ENCODE measurements at regions not wholly inside any gene's neighbourhood (a gene's known extent, or its start where the extent isn't known, plus 50 kb on each side); places are given as distances from the start of the nearest gene placed in this dataset.

- H2BK5ac ChIP-seq (ENCODE audit: low read depth, low read length, poor library complexity, severe bottlenecking) = no peak overlapping the region
- H3K4me3 ChIP-seq (ENCODE audit: insufficient read depth, low read depth, low read length) = no peak overlapping the region
- no peak overlapping the region for H3K27ac ChIP-seq (ENCODE audit: insufficient read depth, low read length)
- intact Hi-C loops (cut with micrococcal nuclease) (no loop called here), dilution Hi-C loops (cut with HindIII; ENCODE audit: low sequenced_read_pairs, unreplicated experiment) (no loop called here), in situ Hi-C loops (cut with MboI; ENCODE audit: low sequenced_read_pairs) (no loop called here)
- H2AK5ac ChIP-seq (ENCODE audit: low read depth, low read length) = no peak overlapping the region
- no peak overlapping the region for H4K8ac ChIP-seq (ENCODE audit: low read depth in 2 of 2, low read length in 2 of 2)
- H3K4me1 ChIP-seq (ENCODE audit: control insufficient read depth, insufficient read depth, low read length) = peaks cover under 1% of the 10 kb centered on the region
- no peak overlapping the region for H3K9ac ChIP-seq (ENCODE audit: low read depth, low read length)
- ChIA-PET CTCF (no interaction called here), POLR2A (ENCODE audit: unreplicated experiment) (no interaction called here)
- H4K5ac ChIP-seq (ENCODE audit: low read depth, low read length) = no peak overlapping the region
- no peak overlapping the region for H3K4ac ChIP-seq (ENCODE audit: low read depth, low read length)
- no peak for DNase-seq
- no peaks in the 10 kb centered on the region for H3K9me3 ChIP-seq (ENCODE audit: control insufficient read depth, insufficient read depth, low read length)
- H3K36me3 ChIP-seq (ENCODE audit: control insufficient read depth, insufficient read depth, low read length) = no peaks in the 10 kb centered on the region
- no peak overlapping the region for H2BK120ac ChIP-seq (ENCODE audit: low read depth, low read length)
- H3K18ac ChIP-seq (ENCODE audit: low read depth, low read length) = no peak overlapping the region
- H3K56ac ChIP-seq (ENCODE audit: extremely low read depth, insufficient read depth, low read length) = no peak overlapping the region
- H3K4me2 ChIP-seq (ENCODE audit: low read depth, low read length) = no peak overlapping the region
- no peaks in the 10 kb centered on the region for H4K20me1 ChIP-seq (ENCODE audit: insufficient read depth, low read length)
- no CpG with 5 or more reads among the region's 2 CpGs for WGBS, 2 experiments (ENCODE audit: extremely low coverage in 2 of 2, insufficient read length in 1 of 2)
- H3K14ac ChIP-seq (replicated peaks; ENCODE audit: low read depth, low read length) = no peak overlapping the region
- no TSS peak for BruUV-seq (replicated peaks)
- no peak for ATAC-seq (ENCODE audit: low read depth)
- H3K27me3 ChIP-seq (ENCODE audit: control insufficient read depth, insufficient read depth, low read length) = peaks cover 2% of the 10 kb centered on the region; the same call in 1 of the 2 replicates
- no peak overlapping the region for H3K23ac ChIP-seq (ENCODE audit: low read depth, low read length)
- TF ChIP-seq POLR2A (IDR thresholded peaks at IDR 0.05; ENCODE audit: low read depth, low read length) = no peak
- TF ChIP-seq ELK1 (IDR thresholded peaks at IDR 0.05; ENCODE audit: borderline replicate concordance, low read depth, low read length) = no peak
- no peak for TF ChIP-seq MXI1 (IDR thresholded peaks at IDR 0.05; ENCODE audit: borderline replicate concordance, low read depth, low read length)
- TF ChIP-seq RAD21 (IDR thresholded peaks at IDR 0.05; ENCODE audit: low read length) = no peak
- no peak for TF ChIP-seq FOS (IDR thresholded peaks at IDR 0.05; ENCODE audit: low read depth, low read length)
- no peak for TF ChIP-seq SMC3 (IDR thresholded peaks at IDR 0.05; ENCODE audit: low read depth, low read length)
- no peak for TF ChIP-seq CHD1 (IDR thresholded peaks at IDR 0.05; ENCODE audit: low read depth, low read length)
- no peak overlapping the region for H2AFZ ChIP-seq (replicated peaks; ENCODE audit: low read length, poor library complexity)
- no peak overlapping the region for H2BK15ac ChIP-seq (ENCODE audit: low read depth, low read length)
- H2AK9ac ChIP-seq (replicated peaks; ENCODE audit: low read depth, low read length, poor library complexity) = no peak overlapping the region
- no peak overlapping the region for H4K91ac ChIP-seq (ENCODE audit: insufficient read depth, low read depth, low read length)
- no peak overlapping the region for H2BK20ac ChIP-seq (ENCODE audit: low read depth, low read length)
- no peaks in the 10 kb centered on the region for H3K79me1 ChIP-seq (ENCODE audit: low read depth in 1 of 2, low read length in 2 of 2)
- H3K9me1 ChIP-seq (ENCODE audit: insufficient read depth, low read length) = no peaks in the 10 kb centered on the region
Measured at GRCh38 chr11:128304116-128304515, 283.2 kb downstream of the ETS1 start.
